ENCODE measurements at regions not wholly inside any gene's neighbourhood (a gene's known extent, or its start where the extent isn't known, plus 50 kb on each side); places are given as distances from the start of the nearest gene placed in this dataset.
A peak's percentile ranks its signal among the peaks of the same experiment; 100 is the strongest.
"Not testable (repeated sequence)": the region's sequence is repeated elsewhere in the genome, so short reads cannot be mapped to it uniquely, and the experiment has no call there.

DNA sequence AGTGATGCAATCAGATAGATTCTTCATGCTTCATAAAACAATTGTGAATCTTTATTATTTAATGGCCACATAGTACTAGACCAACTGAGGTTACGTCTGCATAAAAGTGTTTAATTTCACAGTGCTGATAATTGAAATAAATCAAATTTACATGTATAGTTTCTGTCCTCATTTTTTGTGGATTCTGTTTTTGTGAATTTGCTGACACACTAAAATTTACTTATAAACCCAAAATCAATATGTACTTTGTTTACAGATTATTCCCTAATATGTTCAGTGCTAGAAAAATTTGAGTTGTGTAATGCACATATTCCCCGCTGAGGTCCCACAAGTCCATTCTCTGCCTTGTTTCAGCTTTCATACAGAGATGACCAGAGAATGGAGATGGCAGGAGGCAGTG, 759.8 kb downstream of the CENPC start:
- H3K27me3 ChIP-seq (ENCODE audit: control insufficient read depth in 1 of 2, insufficient read depth in 2 of 2, low read length in 2 of 2): no peaks in the 10 kb centered on the region
- no peak overlapping the region for H3K4me2 ChIP-seq (ENCODE audit: low read depth, low read length)
- WGBS (ENCODE audit: low lambda C conversion rate): 5% methylated on average over 2 of the region's 2 CpGs
- H3K4me3 ChIP-seq (replicated peaks in 1 of 3; ENCODE audit: insufficient read depth in 1 of 3, low read depth in 2 of 3, low read length in 3 of 3): no peak overlapping the region
- no peaks in the 10 kb centered on the region for H3K9me3 ChIP-seq (ENCODE audit: low read length)
- in situ Hi-C loops (cut with HindIII; ENCODE audit: extremely low pct_ligation_motif_present, low pct_unique_long_range_greater_than_20kb) (no loop called here), intact Hi-C loops (cut with micrococcal nuclease; ENCODE audit: unreplicated experiment) (no loop called here)
- ChIA-PET CTCF (ENCODE audit: low intra/inter-chr PET ratio, low total read pairs) (no interaction called here), POLR2A (no interaction called here)
- ATAC-seq (no peak), FAIRE-seq (no peak), DNase-seq (ENCODE audit: low spot score) (no peak)
- H2AFZ ChIP-seq (ENCODE audit: low read length): no peak overlapping the region
- no peak overlapping the region for H3K9ac ChIP-seq (ENCODE audit: insufficient read depth, low read depth, low read length)
- TF ChIP-seq MAFK (conservative IDR thresholded peaks at IDR 0.05 in 1 of 2, IDR thresholded peaks at IDR 0.05 in 1 of 2; ENCODE audit: low read length in 2 of 2): peak; percentile 78 to 91; a peak in 3 of 4 replicates
- TF ChIP-seq MAFF (IDR thresholded peaks at IDR 0.05; ENCODE audit: low read depth, low read length): peak; percentile 88
- TF ChIP-seq RFX1 (IDR thresholded peaks at IDR 0.05): no peak
- no peaks in the 10 kb centered on the region for H3K79me2 ChIP-seq (ENCODE audit: insufficient read depth, low read length)
- H4K20me1 ChIP-seq (ENCODE audit: insufficient read depth, low read length): no peaks in the 10 kb centered on the region
- no peaks in the 10 kb centered on the region for H3K4me1 ChIP-seq (ENCODE audit: insufficient read depth, low read length)
- no peak overlapping the region for H3K27ac ChIP-seq (ENCODE audit: extremely low read length, insufficient read depth, low read length)
- no TSS peak for BruUV-seq (replicated peaks)
- no peaks in the 10 kb centered on the region for H3K36me3 ChIP-seq (replicated peaks in 1 of 2; ENCODE audit: control insufficient read depth in 1 of 2, insufficient read depth in 2 of 2, low read length in 2 of 2)

- H3K9ac ChIP-seq (ENCODE audit: insufficient read depth, low read depth, low read length); BruUV-seq (replicated peaks); H3K9me3 ChIP-seq (ENCODE audit: low read length); H3K36me3 ChIP-seq (replicated peaks in 1 of 2; ENCODE audit: control insufficient read depth in 1 of 2, insufficient read depth in 2 of 2, low read length in 2 of 2); H3K79me2 ChIP-seq (ENCODE audit: insufficient read depth, low read length); FAIRE-seq; H3K4me2 ChIP-seq (ENCODE audit: low read depth, low read length); ATAC-seq; H3K4me3 ChIP-seq (replicated peaks in 1 of 3; ENCODE audit: insufficient read depth in 1 of 3, low read depth in 2 of 3, low read length in 3 of 3); intact Hi-C loops (cut with micrococcal nuclease; ENCODE audit: unreplicated experiment); H4K20me1 ChIP-seq (ENCODE audit: insufficient read depth, low read length); H3K4me1 ChIP-seq (ENCODE audit: insufficient read depth, low read length); CTCF ChIA-PET (ENCODE audit: low intra/inter-chr PET ratio, low total read pairs); H3K27me3 ChIP-seq (ENCODE audit: control insufficient read depth in 1 of 2, insufficient read depth in 2 of 2, low read length in 2 of 2); in situ Hi-C loops (cut with HindIII; ENCODE audit: extremely low pct_ligation_motif_present, low pct_unique_long_range_greater_than_20kb); H3K27ac ChIP-seq (ENCODE audit: extremely low read length, insufficient read depth, low read length); POLR2A ChIA-PET; H2AFZ ChIP-seq (ENCODE audit: low read length); DNase-seq (ENCODE audit: low spot score): not testable (repeated sequence)
- 62% methylated on average over 15 of the region's 18 CpGs for WGBS (ENCODE audit: low lambda C conversion rate)
Measured at GRCh38 chr4:66782751-66783150, 762.6 kb downstream of the CENPC start.

DNA sequence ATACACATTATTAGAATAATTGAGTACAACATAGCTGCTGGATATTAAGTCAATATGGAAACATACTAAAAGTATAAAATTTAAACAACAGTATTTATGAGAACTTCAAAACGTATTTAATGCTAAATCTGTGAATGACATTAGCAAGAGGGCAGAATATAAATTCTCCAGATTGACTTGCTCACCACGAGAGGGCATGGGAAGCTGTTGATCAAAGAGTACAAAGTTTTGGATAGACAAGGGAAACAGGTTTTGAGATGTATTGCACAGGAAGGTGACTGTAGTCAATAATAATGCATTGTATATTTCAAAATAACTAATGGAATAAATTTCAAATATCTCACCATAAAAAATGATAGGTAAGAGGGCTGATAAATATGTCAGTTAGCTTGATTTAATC, 768.2 kb downstream of the CENPC start:
- no peaks in the 10 kb centered on the region for H3K27me3 ChIP-seq (ENCODE audit: control insufficient read depth in 1 of 2, insufficient read depth in 2 of 2, low read length in 2 of 2)
- no peaks in the 10 kb centered on the region for H3K79me2 ChIP-seq (ENCODE audit: insufficient read depth, low read length)
- no peak for DNase-seq (ENCODE audit: low spot score)
- H3K4me2 ChIP-seq (ENCODE audit: low read depth, low read length): no peak overlapping the region
- no TSS peak for BruUV-seq (replicated peaks)
- H2AFZ ChIP-seq (ENCODE audit: low read length): no peak overlapping the region
- ChIA-PET CTCF (ENCODE audit: low intra/inter-chr PET ratio, low total read pairs) (no interaction called here), POLR2A (no interaction called here)
- in situ Hi-C loops (cut with HindIII; ENCODE audit: extremely low pct_ligation_motif_present, low pct_unique_long_range_greater_than_20kb): no loop called here
- H3K27ac ChIP-seq (ENCODE audit: extremely low read length, insufficient read depth, low read length): no peak overlapping the region
- H3K4me1 ChIP-seq (ENCODE audit: insufficient read depth, low read length): no peaks in the 10 kb centered on the region
- intact Hi-C loops (cut with micrococcal nuclease; ENCODE audit: unreplicated experiment): no loop called here
- H3K9me3 ChIP-seq (ENCODE audit: low read length): no peaks in the 10 kb centered on the region
- H3K4me3 ChIP-seq (replicated peaks in 1 of 3; ENCODE audit: insufficient read depth in 1 of 3, low read depth in 2 of 3, low read length in 3 of 3): no peak overlapping the region
- no peak for ATAC-seq
- TF ChIP-seq EZH2 (conservative IDR thresholded peaks at IDR 0.05; ENCODE audit: low read depth, low read length): no peak
- TF ChIP-seq, protein P1, sequence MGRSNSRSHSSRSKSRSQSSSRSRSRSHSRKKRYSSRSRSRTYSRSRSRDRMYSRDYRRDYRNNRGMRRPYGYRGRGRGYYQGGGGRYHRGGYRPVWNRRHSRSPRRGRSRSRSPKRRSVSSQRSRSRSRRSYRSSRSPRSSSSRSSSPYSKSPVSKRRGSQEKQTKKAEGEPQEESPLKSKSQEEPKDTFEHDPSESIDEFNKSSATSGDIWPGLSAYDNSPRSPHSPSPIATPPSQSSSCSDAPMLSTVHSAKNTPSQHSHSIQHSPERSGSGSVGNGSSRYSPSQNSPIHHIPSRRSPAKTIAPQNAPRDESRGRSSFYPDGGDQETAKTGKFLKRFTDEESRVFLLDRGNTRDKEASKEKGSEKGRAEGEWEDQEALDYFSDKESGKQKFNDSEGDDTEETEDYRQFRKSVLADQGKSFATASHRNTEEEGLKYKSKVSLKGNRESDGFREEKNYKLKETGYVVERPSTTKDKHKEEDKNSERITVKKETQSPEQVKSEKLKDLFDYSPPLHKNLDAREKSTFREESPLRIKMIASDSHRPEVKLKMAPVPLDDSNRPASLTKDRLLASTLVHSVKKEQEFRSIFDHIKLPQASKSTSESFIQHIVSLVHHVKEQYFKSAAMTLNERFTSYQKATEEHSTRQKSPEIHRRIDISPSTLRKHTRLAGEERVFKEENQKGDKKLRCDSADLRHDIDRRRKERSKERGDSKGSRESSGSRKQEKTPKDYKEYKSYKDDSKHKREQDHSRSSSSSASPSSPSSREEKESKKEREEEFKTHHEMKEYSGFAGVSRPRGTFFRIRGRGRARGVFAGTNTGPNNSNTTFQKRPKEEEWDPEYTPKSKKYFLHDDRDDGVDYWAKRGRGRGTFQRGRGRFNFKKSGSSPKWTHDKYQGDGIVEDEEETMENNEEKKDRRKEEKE (IDR thresholded peaks at IDR 0.05): no peak
- no peak for TF ChIP-seq SAFB2 (CRISPR knock-in tag; IDR thresholded peaks at IDR 0.05; ENCODE audit: borderline replicate concordance, low read depth)
- FAIRE-seq: no peak
- H4K20me1 ChIP-seq (ENCODE audit: insufficient read depth, low read length): no peaks in the 10 kb centered on the region
- WGBS (ENCODE audit: low lambda C conversion rate): 0% methylated on average over 2 of the region's 2 CpGs
- no peak overlapping the region for H3K9ac ChIP-seq (ENCODE audit: insufficient read depth, low read depth, low read length)
- H3K36me3 ChIP-seq (replicated peaks in 1 of 2; ENCODE audit: control insufficient read depth in 1 of 2, insufficient read depth in 2 of 2, low read length in 2 of 2): no peaks in the 10 kb centered on the region

Data from HepG2 (cell line).